Spleen (tissue), 11 donors: ENCODE measurements at regions not wholly inside any gene's neighbourhood (a gene's known extent, or its start where the extent isn't known, plus 50 kb on each side); places are given as distances from the start of the nearest gene placed in this dataset.

Source experiments
- DNase-seq: peaks from one replicate; pipeline ENCODE4 v3.0.0-alpha.2; 2020
- H3K27ac ChIP-seq, 8 donors: fragments of 200-600 bp; sonication (generic) in 7 of 8; 1 replicate in 4 of 8; 2 replicates in 4 of 8; pipeline versions ENCODE4 v1.5.0 to v1.8.0; 2016 to 2021; ENCODE audit warnings: inconsistent platforms in 4 of 8, mild to moderate bottlenecking in 4 of 8, moderate library complexity in 1 of 8
- H3K27me3 ChIP-seq, 7 donors: fragments of 200-600 bp; sonication (generic) in 6 of 7; replicated peaks in 1 of 7; 1 replicate in 4 of 7; 2 replicates in 3 of 7; pipeline versions ENCODE4 v1.5.0 to v1.8.0; 2016 to 2021; ENCODE audit warnings: inconsistent platforms in 3 of 7, mild to moderate bottlenecking in 1 of 7
- H3K36me3 ChIP-seq, 6 donors: fragments of 200-600 bp; sonication (generic) in 5 of 6; 1 replicate in 4 of 6; 2 replicates in 2 of 6; pipeline versions ENCODE4 v1.5.0 to v1.8.0; 2016 to 2021; ENCODE audit warnings: inconsistent platforms in 2 of 6
- H3K4me1 ChIP-seq, 6 donors: fragments of 200-600 bp; sonication (generic) in 5 of 6; 1 replicate in 3 of 6; 2 replicates in 3 of 6; pipeline versions ENCODE4 v1.5.0 to v1.8.0; 2016 to 2021; ENCODE audit warnings: inconsistent platforms in 3 of 6
- H3K4me3 ChIP-seq, 8 donors: fragments of 200-600 bp; sonication (generic) in 7 of 8; 1 replicate in 4 of 8; 2 replicates in 4 of 8; pipeline versions ENCODE4 v1.5.0 to v1.8.0; 2016 to 2021; ENCODE audit warnings: inconsistent platforms in 4 of 8, mild to moderate bottlenecking in 4 of 8, moderate library complexity in 2 of 8
- H3K9me3 ChIP-seq, 8 donors: fragments of 200-600 bp; sonication (generic) in 7 of 8; 1 replicate in 4 of 8; 2 replicates in 4 of 8; pipeline versions ENCODE4 v1.5.0 to v1.8.0; 2016 to 2021; ENCODE audit warnings: inconsistent platforms in 4 of 8
- POLR2A ChIP-seq, 3 donors: fragments of 450-650 bp; IDR thresholded peaks; one replicate each; pipeline ENCODE4 v1.5.1; 2017; ENCODE audit warnings: antibody characterized with exemption in 3 of 3, mild to moderate bottlenecking in 1 of 3
- POLR2AphosphoS5 ChIP-seq, 3 donors: sonication (generic); formaldehyde crosslinking; IDR thresholded peaks; one replicate each; pipeline ENCODE4 v1.5.1; 2017; ENCODE audit warnings: antibody characterized with exemption in 3 of 3
- WGBS, 5 donors: extraction: QIAGEN DNeasy Blood & Tissue Kit in 3 of 5; methylation state at CpG; one replicate each; pipeline versions ENCODE4 v1.1.5 to v1.1.7; 2013 to 2018; 5-methylcytosine and 5-hydroxymethylcytosine counted together
- intact Hi-C: fragments of 100-400 bp; cut with DNase I; formaldehyde crosslinking; loops from one replicate; pipeline ENCODE4 v1.15.0; 2023; ENCODE audit warnings: low total_unique reads
- TF ChIP-seq, protein P1 (sequence below), 11 experiments: fragments of 200-600 bp in 7 of 11; fragments of 450-650 bp in 4 of 11; sonication (generic) in 4 of 11; IDR thresholded peaks in 8 of 11; conservative IDR thresholded peaks in 3 of 11; 1 replicate in 7 of 11; 2 replicates in 4 of 11; pipeline versions ENCODE4 v1.4.0 to v1.8.0; 2016 to 2021; ENCODE audit warnings: antibody characterized with exemption in 11 of 11, inconsistent platforms in 4 of 11, mild to moderate bottlenecking in 1 of 11
- donor health status: healthy with polysubstance abuse.
- donor health status: DM: no; HTN: no; CAD: no; lungs with moderate emphysema.
- donor health status: DM: no; HTN: no; CAD: no.
- donor health status: Bipolar disorder and iron deficiency.
- donor health status: healthy.
- donor health status: DM: no; HTN: no; CAD: no.
- donor health status: DM: yes; HTN: yes; CAD: no.

- Histone ChIP-seq H3K4me1 (no peaks in the 10 kb centered on the region), H3K36me3 (no peaks in the 10 kb centered on the region), H3K4me3 (no peak overlapping the region), H3K9me3 (peaks cover 0 to 16% (median 0%) of the 10 kb centered on the region in 8 donors), H3K27ac (no peak overlapping the region), H3K27me3 (no peaks in the 10 kb centered on the region)
- no peak for DNase-seq
- TF ChIP-seq POLR2A (IDR thresholded peaks at IDR 0.05) (no peak), POLR2AphosphoS5 (IDR thresholded peaks at IDR 0.05) (no peak)
- TF ChIP-seq, protein P1, sequence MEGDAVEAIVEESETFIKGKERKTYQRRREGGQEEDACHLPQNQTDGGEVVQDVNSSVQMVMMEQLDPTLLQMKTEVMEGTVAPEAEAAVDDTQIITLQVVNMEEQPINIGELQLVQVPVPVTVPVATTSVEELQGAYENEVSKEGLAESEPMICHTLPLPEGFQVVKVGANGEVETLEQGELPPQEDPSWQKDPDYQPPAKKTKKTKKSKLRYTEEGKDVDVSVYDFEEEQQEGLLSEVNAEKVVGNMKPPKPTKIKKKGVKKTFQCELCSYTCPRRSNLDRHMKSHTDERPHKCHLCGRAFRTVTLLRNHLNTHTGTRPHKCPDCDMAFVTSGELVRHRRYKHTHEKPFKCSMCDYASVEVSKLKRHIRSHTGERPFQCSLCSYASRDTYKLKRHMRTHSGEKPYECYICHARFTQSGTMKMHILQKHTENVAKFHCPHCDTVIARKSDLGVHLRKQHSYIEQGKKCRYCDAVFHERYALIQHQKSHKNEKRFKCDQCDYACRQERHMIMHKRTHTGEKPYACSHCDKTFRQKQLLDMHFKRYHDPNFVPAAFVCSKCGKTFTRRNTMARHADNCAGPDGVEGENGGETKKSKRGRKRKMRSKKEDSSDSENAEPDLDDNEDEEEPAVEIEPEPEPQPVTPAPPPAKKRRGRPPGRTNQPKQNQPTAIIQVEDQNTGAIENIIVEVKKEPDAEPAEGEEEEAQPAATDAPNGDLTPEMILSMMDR (IDR thresholded peaks at IDR 0.05 in 8 of 11, conservative IDR thresholded peaks at IDR 0.05 in 3 of 11), result no peak
- intact Hi-C loops, result no loop called here
Observed at GRCh38 chr17:71699907-71700306, 420.9 kb upstream of the SOX9 start.

- no peaks in the 10 kb centered on the region for H3K4me1 ChIP-seq
- WGBS, 5 donors, result 74 to 88% (median 84%) methylated on average over 2 of the region's 2 CpGs
- DNase-seq, result no peak
- peaks cover 0 to 30% (median 1%) of the 10 kb centered on the region in 8 donors for H3K9me3 ChIP-seq
- no peak for TF ChIP-seq POLR2A (IDR thresholded peaks at IDR 0.05)
- TF ChIP-seq, protein P1 (IDR thresholded peaks at IDR 0.05 in 8 of 11, conservative IDR thresholded peaks at IDR 0.05 in 3 of 11), result no peak
- no peak for TF ChIP-seq POLR2AphosphoS5 (IDR thresholded peaks at IDR 0.05)
- no peaks in the 10 kb centered on the region for H3K36me3 ChIP-seq
- no peaks in the 10 kb centered on the region for H3K27me3 ChIP-seq
- no peak overlapping the region for H3K4me3 ChIP-seq
- no peak overlapping the region for H3K27ac ChIP-seq
- intact Hi-C loops, result no loop called here
Observed at GRCh38 chr17:71703701-71704100, 417.1 kb upstream of the SOX9 start.

- no peak overlapping the region for H3K4me3 ChIP-seq
- no peaks in the 10 kb centered on the region for H3K27me3 ChIP-seq
- no peak for DNase-seq
- WGBS, 5 donors, result 74 to 82% (median 76%) methylated on average over 3 of the region's 3 CpGs
- H3K36me3 ChIP-seq, result no peaks in the 10 kb centered on the region
- H3K27ac ChIP-seq, result no peak overlapping the region
- H3K4me1 ChIP-seq, result no peaks in the 10 kb centered on the region
- peaks cover 0 to 17% (median 1%) of the 10 kb centered on the region in 8 donors for H3K9me3 ChIP-seq
- TF ChIP-seq POLR2A (IDR thresholded peaks at IDR 0.05) (no peak), POLR2AphosphoS5 (IDR thresholded peaks at IDR 0.05) (no peak)
- TF ChIP-seq, protein P1 (IDR thresholded peaks at IDR 0.05 in 8 of 11, conservative IDR thresholded peaks at IDR 0.05 in 3 of 11), result no peak
- intact Hi-C loops, result no loop called here
Observed at GRCh38 chr17:71709271-71709890, 411.4 kb upstream of the SOX9 start.

DNA sequence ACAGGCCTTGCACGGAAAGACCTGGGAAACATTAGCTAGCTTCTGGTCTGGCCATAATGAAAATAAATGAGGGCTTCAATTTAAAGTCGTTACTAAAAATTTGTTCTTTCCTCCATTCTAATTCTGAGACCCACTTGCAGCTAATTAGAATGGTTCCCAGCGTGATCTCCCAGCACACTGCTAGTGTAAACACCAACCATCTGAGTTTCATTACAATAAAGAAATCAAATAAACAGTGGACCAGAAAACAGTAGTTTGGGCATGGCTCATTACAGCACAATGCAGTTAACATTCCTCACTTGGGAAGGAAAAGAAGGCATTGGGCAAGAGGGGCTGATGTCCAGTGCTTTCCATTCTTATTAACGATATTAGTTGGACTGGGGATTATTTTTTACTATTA lies 410.9 kb upstream of the SOX9 start:
- H3K27ac ChIP-seq, result no peak overlapping the region
- TF ChIP-seq, protein P1 (IDR thresholded peaks at IDR 0.05 in 8 of 11, conservative IDR thresholded peaks at IDR 0.05 in 3 of 11), result no peak
- TF ChIP-seq POLR2A (IDR thresholded peaks at IDR 0.05), result no peak
- TF ChIP-seq POLR2AphosphoS5 (IDR thresholded peaks at IDR 0.05), result no peak
- H3K27me3 ChIP-seq, result no peaks in the 10 kb centered on the region
- DNase-seq, result no peak
- no peaks in the 10 kb centered on the region for H3K4me1 ChIP-seq
- peaks cover 0 to 14% (median 1%) of the 10 kb centered on the region in 8 donors for H3K9me3 ChIP-seq
- no peak overlapping the region for H3K4me3 ChIP-seq
- no peaks in the 10 kb centered on the region for H3K36me3 ChIP-seq
- WGBS, 5 donors, result 63 to 76% (median 71%) methylated on average over 4 of the region's 4 CpGs
- intact Hi-C loops, result no loop called here
